Heart left ventricle (tissue), 13 donors: ENCODE measurements at regions not wholly inside any gene's neighbourhood (a gene's known extent, or its start where the extent isn't known, plus 50 kb on each side); places are given as distances from the start of the nearest gene placed in this dataset.

ENCODE experiments used
- CTCF ChIP-seq, 12 donors: fragments of 200-600 bp; sonication (generic) in 4 of 12; IDR thresholded peaks; one replicate each; pipeline versions ENCODE4 v1.5.0 to v1.8.0; 2018 to 2022; ENCODE audit warnings: antibody characterized with exemption in 12 of 12, mild to moderate bottlenecking in 5 of 12
- POLR2A ChIP-seq, 2 donors: fragments of 450-650 bp; IDR thresholded peaks; one replicate each; pipeline ENCODE4 v1.6.1; 2017; ENCODE audit warnings: antibody characterized with exemption in 2 of 2, mild to moderate bottlenecking in 2 of 2, moderate library complexity in 2 of 2
- donor health status: ischemic (EF 13 %, LVEDD 7.1; RV severe dilation, severe dysfunction).
- donor health status: DM: no; HTN: yes; CAD: no.
- donor health status: DM: no; HTN: no; CAD: no.
- donor health status: ischemic (EF 25% LVEDD 6.9; RV normal size, moderate dysfunction).
- donor health status: ischemic (EF 25% LVEDD 5.7; RV mildly dilated, moderate dysfunction).
- donor health status: ischemic (EF 35%, LVEDD 5.7; RV mildly dilated, moderate dysfunction).
- donor health status: nonischemic (EF 11% LVEDD 7.7; RV severe dilation, severe dysfunction).
- donor health status: DM: yes; HTN: yes; CAD: no.
- donor health status: PGD.
- donor health status: ischemic (EF 29% LVEDD 5.4; RV normal size, mild dysfunction).
- donor health status: nonischemic (EF 23%, LVEDD 6.1; RV moderate dilation, normal function).

GRCh38 chr3:64803469-64803868 is 115.7 kb upstream of the ADAMTS9 start:
- no peak for TF ChIP-seq POLR2A (IDR thresholded peaks at IDR 0.05)
- no peak for TF ChIP-seq CTCF (IDR thresholded peaks at IDR 0.05)
